HepG2 (cell line): ENCODE measurements at regions not wholly inside any gene's neighbourhood (a gene's known extent, or its start where the extent isn't known, plus 50 kb on each side); places are given as distances from the start of the nearest gene placed in this dataset.

ENCODE experiments used
- CBFB ChIP-seq: sonication (generic); formaldehyde crosslinking; IDR thresholded peaks from 2 replicates; pipeline ENCODE4 v1.4.0; 2020; ENCODE audit warnings: missing genetic modification reagents
- CTCF ChIP-seq: sonication (generic); formaldehyde crosslinking; IDR thresholded peaks from 2 replicates; pipeline ENCODE4 v1.5.0; 2020; ENCODE audit warnings: mild to moderate bottlenecking, missing genetic modification reagents, moderate library complexity
- EHMT2 ChIP-seq: fragments of 200-600 bp; sonication (generic); IDR thresholded peaks from 2 replicates; pipeline ENCODE4 v1.7.0; 2017; ENCODE audit warnings: antibody characterized with exemption, low read depth, low read length, borderline replicate concordance
- GABPA ChIP-seq, 2 experiments: IDR thresholded peaks; 2 replicates each; pipeline ENCODE4 v1.6.1; 2011 to 2016; ENCODE audit warnings: low read depth in 2 of 2, low read length in 1 of 2, missing biosample characterization in 1 of 2, missing genetic modification characterization in 1 of 2
- HMGXB3 ChIP-seq: sonication (generic); formaldehyde crosslinking; IDR thresholded peaks from 2 replicates; pipeline ENCODE4 v1.4.0; 2020; ENCODE audit warnings: missing genetic modification reagents, borderline replicate concordance
- POLR2AphosphoS2 ChIP-seq: IDR thresholded peaks from 2 replicates; pipeline ENCODE4 v1.6.1; 2011; ENCODE audit warnings: low read depth, low read length, improper control_type of control experiment
- RFX1 ChIP-seq: fragments of 450-650 bp; IDR thresholded peaks from 2 replicates; pipeline ENCODE4 v1.6.1; 2017
- ZNF18 ChIP-seq: sonication (generic); formaldehyde crosslinking; IDR thresholded peaks from 2 replicates; pipeline ENCODE4 v1.8.0; 2022; ENCODE audit warnings: mild to moderate bottlenecking, missing genetic modification reagents; ENCODE audit not compliant: insufficient replicate concordance
- ZNF781 ChIP-seq: sonication (generic); formaldehyde crosslinking; IDR thresholded peaks from 2 replicates; pipeline ENCODE4 v1.5.1; 2020; ENCODE audit warnings: borderline replicate concordance, mild to moderate bottlenecking, missing genetic modification reagents; ENCODE audit errors: not compliant biosample characterization
- ZNF891 ChIP-seq: sonication (generic); formaldehyde crosslinking; IDR thresholded peaks from 2 replicates; pipeline ENCODE4 v1.5.0; 2020; ENCODE audit warnings: mild to moderate bottlenecking, missing genetic modification reagents

- TF ChIP-seq EHMT2 = no peak
- no peak for TF ChIP-seq ZNF18 (CRISPR knock-in tag)
- no peak for TF ChIP-seq GABPA (IDR thresholded peaks at IDR 0.05; ENCODE audit: low read depth, low read length)
- no peak for TF ChIP-seq GABPA (CRISPR knock-in tag; IDR thresholded peaks at IDR 0.05; ENCODE audit: low read depth)
- TF ChIP-seq CBFB (CRISPR knock-in tag) = no peak
- no peak for TF ChIP-seq POLR2AphosphoS2
- no peak for TF ChIP-seq CTCF (CRISPR knock-in tag)
- no peak for TF ChIP-seq RFX1
- no peak for TF ChIP-seq ZNF891 (CRISPR knock-in tag)
- TF ChIP-seq HMGXB3 (CRISPR knock-in tag) = no peak
- no peak for TF ChIP-seq ZNF781
Observed at GRCh38 chr22:27019827-27020226, 362.4 kb downstream of the MIAT start.
